ENCODE measurements at regions not wholly inside any gene's neighbourhood (a gene's known extent, or its start where the extent isn't known, plus 50 kb on each side); places are given as distances from the start of the nearest gene placed in this dataset.
"Not testable (repeated sequence)": the region's sequence is repeated elsewhere in the genome, so short reads cannot be mapped to it uniquely, and the experiment has no call there.

- no peak for DNase-seq (ENCODE audit: low spot score)
These were observed 471.8 kb downstream of the IRS1 start for GRCh38 chr2:226327830-226328229.

GRCh38 chr2:226325526-226325925 lies 474.1 kb downstream of the IRS1 start:
- no peak for DNase-seq (ENCODE audit: low spot score)

- no peak for DNase-seq (ENCODE audit: low spot score)
These were observed 479.3 kb downstream of the IRS1 start for GRCh38 chr2:226320076-226320948.

- no peak for DNase-seq (ENCODE audit: low spot score)
These were observed 481.6 kb downstream of the IRS1 start for GRCh38 chr2:226317970-226318369.

- DNase-seq (ENCODE audit: low spot score), result no peak
These were observed 486.6 kb downstream of the IRS1 start for GRCh38 chr2:226313060-226313459.

- no peak for DNase-seq (ENCODE audit: low spot score)
These were observed 487.5 kb downstream of the IRS1 start for GRCh38 chr2:226312155-226312554.

- DNase-seq (ENCODE audit: low spot score), result no peak
These were observed 489.5 kb downstream of the IRS1 start for GRCh38 chr2:226310146-226310545.

- peak; percentile 81 for DNase-seq (ENCODE audit: low spot score)
These were observed 490.6 kb downstream of the IRS1 start for GRCh38 chr2:226308986-226309385.

GRCh38 chr2:226308323-226308680 lies 491.3 kb downstream of the IRS1 start:
- no peak for DNase-seq (ENCODE audit: low spot score)

GRCh38 chr2:226307487-226308322 lies 491.9 kb downstream of the IRS1 start:
- DNase-seq (ENCODE audit: low spot score), result no peak

GRCh38 chr2:226306969-226307368 lies 492.7 kb downstream of the IRS1 start:
- no peak for DNase-seq (ENCODE audit: low spot score)

- DNase-seq (ENCODE audit: low spot score), result no peak
These were observed 495.3 kb downstream of the IRS1 start for GRCh38 chr2:226304308-226304707.

GRCh38 chr2:226303707-226304106 lies 495.9 kb downstream of the IRS1 start:
- no peak for DNase-seq (ENCODE audit: low spot score)

- DNase-seq (ENCODE audit: low spot score), result no peak
These were observed 499.3 kb downstream of the IRS1 start for GRCh38 chr2:226300196-226300886.

- DNase-seq (ENCODE audit: low spot score), result no peak
These were observed 499.8 kb downstream of the IRS1 start for GRCh38 chr2:226299771-226300170.

GRCh38 chr2:226295681-226296080 lies 503.9 kb downstream of the IRS1 start:
- no peak for DNase-seq (ENCODE audit: low spot score)

GRCh38 chr2:226295123-226295522 lies 504.5 kb downstream of the IRS1 start:
- DNase-seq (ENCODE audit: low spot score), result no peak

GRCh38 chr2:226291281-226291680 lies 508.3 kb downstream of the IRS1 start:
- not testable (repeated sequence) for DNase-seq (ENCODE audit: low spot score)

GRCh38 chr2:226286916-226287315 lies 512.7 kb downstream of the IRS1 start:
- DNase-seq (ENCODE audit: low spot score), result no peak

- no peak for DNase-seq (ENCODE audit: low spot score)
These were observed 515.8 kb downstream of the IRS1 start for GRCh38 chr2:226283796-226284195.

- DNase-seq (ENCODE audit: low spot score), result no peak
These were observed 517.5 kb downstream of the IRS1 start for GRCh38 chr2:226282151-226282550.

- not testable (repeated sequence) for DNase-seq (ENCODE audit: low spot score)
These were observed 519.5 kb downstream of the IRS1 start for GRCh38 chr2:226280136-226280535.

- no peak for DNase-seq (ENCODE audit: low spot score)
These were observed 524.4 kb downstream of the IRS1 start for GRCh38 chr2:226275215-226275614.

Data from AG08395 (cell line).